K562 (cell line): ENCODE measurements at regions not wholly inside any gene's neighbourhood (a gene's known extent, or its start where the extent isn't known, plus 50 kb on each side); places are given as distances from the start of the nearest gene placed in this dataset.

Experiments used
- BRCA1 ChIP-seq, 2 experiments: fragments of 450-650 bp in 1 of 2; sonication (generic) in 1 of 2; formaldehyde crosslinking in 1 of 2; IDR thresholded peaks; 2 replicates each; pipeline versions ENCODE4 v1.5.0 to v1.6.1; 2017 to 2020; ENCODE audit warnings: mild to moderate bottlenecking in 1 of 2, missing genetic modification reagents in 1 of 2
- MLLT1 ChIP-seq, 2 experiments: fragments of 450-650 bp; IDR thresholded peaks; 2 replicates each; pipeline ENCODE4 v1.6.1; 2016
- SMAD1 ChIP-seq: fragments of 150-350 bp; IDR thresholded peaks from 2 replicates; pipeline ENCODE4 v1.6.1; 2014; ENCODE audit warnings: low read length, low read depth; ENCODE audit not compliant: partially characterized antibody
- SNRNP70 ChIP-seq: fragments of 200-400 bp; formaldehyde crosslinking; optimal IDR thresholded peaks from 2 replicates; pipeline ENCODE3; 2017; ENCODE audit warnings: low read depth, low read length
- TRIM25 ChIP-seq: fragments of 450-650 bp; IDR thresholded peaks from 2 replicates; pipeline ENCODE4 v1.7.0; 2016; ENCODE audit warnings: borderline replicate concordance
- YY1 ChIP-seq, 3 experiments: IDR thresholded peaks; 2 replicates each; pipeline ENCODE4 v1.6.1; 2011; ENCODE audit warnings: low read length in 2 of 3, mild to moderate bottlenecking in 2 of 3, moderate library complexity in 2 of 3, borderline replicate concordance in 1 of 3, control low read depth in 1 of 3, low read depth in 1 of 3; ENCODE audit not compliant: insufficient read depth in 3 of 3, insufficient replicate concordance in 2 of 3, control insufficient read depth in 1 of 3, insufficient read length in 1 of 3; ENCODE audit errors: extremely low read depth in 1 of 3
- ZBTB7A ChIP-seq: IDR thresholded peaks from 2 replicates; pipeline ENCODE4 v1.6.1; 2011; ENCODE audit warnings: low read depth, mild to moderate bottlenecking, low read length, moderate library complexity, borderline replicate concordance; ENCODE audit not compliant: control insufficient read depth
- ZNF232 ChIP-seq: sonication (generic); formaldehyde crosslinking; IDR thresholded peaks from 2 replicates; pipeline ENCODE4 v1.8.0; 2022; ENCODE audit warnings: mild to moderate bottlenecking, missing genetic modification reagents
- TF ChIP-seq, protein P1 (sequence below): fragments of 450-650 bp; IDR thresholded peaks from 2 replicates; pipeline ENCODE4 v1.6.1; 2017; ENCODE audit warnings: antibody characterized with exemption, mild to moderate bottlenecking
- TF ChIP-seq, protein P2 (sequence below): fragments of 250-450 bp; sonication (Bioruptor Pico); IDR thresholded peaks from 2 replicates; pipeline ENCODE4 v1.8.0; 2022; ENCODE audit warnings: inconsistent platforms, mild to moderate bottlenecking, moderate library complexity, borderline replicate concordance

- no peak for TF ChIP-seq MLLT1 (IDR thresholded peaks at IDR 0.05)
- TF ChIP-seq, protein P1, sequence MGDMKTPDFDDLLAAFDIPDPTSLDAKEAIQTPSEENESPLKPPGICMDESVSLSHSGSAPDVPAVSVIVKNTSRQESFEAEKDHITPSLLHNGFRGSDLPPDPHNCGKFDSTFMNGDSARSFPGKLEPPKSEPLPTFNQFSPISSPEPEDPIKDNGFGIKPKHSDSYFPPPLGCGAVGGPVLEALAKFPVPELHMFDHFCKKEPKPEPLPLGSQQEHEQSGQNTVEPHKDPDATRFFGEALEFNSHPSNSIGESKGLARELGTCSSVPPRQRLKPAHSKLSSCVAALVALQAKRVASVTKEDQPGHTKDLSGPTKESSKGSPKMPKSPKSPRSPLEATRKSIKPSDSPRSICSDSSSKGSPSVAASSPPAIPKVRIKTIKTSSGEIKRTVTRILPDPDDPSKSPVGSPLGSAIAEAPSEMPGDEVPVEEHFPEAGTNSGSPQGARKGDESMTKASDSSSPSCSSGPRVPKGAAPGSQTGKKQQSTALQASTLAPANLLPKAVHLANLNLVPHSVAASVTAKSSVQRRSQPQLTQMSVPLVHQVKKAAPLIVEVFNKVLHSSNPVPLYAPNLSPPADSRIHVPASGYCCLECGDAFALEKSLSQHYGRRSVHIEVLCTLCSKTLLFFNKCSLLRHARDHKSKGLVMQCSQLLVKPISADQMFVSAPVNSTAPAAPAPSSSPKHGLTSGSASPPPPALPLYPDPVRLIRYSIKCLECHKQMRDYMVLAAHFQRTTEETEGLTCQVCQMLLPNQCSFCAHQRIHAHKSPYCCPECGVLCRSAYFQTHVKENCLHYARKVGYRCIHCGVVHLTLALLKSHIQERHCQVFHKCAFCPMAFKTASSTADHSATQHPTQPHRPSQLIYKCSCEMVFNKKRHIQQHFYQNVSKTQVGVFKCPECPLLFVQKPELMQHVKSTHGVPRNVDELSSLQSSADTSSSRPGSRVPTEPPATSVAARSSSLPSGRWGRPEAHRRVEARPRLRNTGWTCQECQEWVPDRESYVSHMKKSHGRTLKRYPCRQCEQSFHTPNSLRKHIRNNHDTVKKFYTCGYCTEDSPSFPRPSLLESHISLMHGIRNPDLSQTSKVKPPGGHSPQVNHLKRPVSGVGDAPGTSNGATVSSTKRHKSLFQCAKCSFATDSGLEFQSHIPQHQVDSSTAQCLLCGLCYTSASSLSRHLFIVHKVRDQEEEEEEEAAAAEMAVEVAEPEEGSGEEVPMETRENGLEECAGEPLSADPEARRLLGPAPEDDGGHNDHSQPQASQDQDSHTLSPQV = no peak
- TF ChIP-seq ZNF232 = no peak
- no peak for TF ChIP-seq SMAD1
- no peak for TF ChIP-seq ZBTB7A
- TF ChIP-seq YY1 (IDR thresholded peaks at IDR 0.05; ENCODE audit: borderline replicate concordance in 1 of 3, control insufficient read depth in 1 of 3, extremely low read depth in 1 of 3, insufficient read depth in 3 of 3, insufficient read length in 1 of 3, insufficient replicate concordance in 2 of 3, low read depth in 1 of 3, low read length in 2 of 3) = no peak
- no peak for TF ChIP-seq TRIM25
- no peak for TF ChIP-seq BRCA1 (IDR thresholded peaks at IDR 0.05)
- TF ChIP-seq BRCA1 (CRISPR knock-in tag; IDR thresholded peaks at IDR 0.05) = no peak
- TF ChIP-seq SNRNP70 = no peak
- TF ChIP-seq, protein P2, sequence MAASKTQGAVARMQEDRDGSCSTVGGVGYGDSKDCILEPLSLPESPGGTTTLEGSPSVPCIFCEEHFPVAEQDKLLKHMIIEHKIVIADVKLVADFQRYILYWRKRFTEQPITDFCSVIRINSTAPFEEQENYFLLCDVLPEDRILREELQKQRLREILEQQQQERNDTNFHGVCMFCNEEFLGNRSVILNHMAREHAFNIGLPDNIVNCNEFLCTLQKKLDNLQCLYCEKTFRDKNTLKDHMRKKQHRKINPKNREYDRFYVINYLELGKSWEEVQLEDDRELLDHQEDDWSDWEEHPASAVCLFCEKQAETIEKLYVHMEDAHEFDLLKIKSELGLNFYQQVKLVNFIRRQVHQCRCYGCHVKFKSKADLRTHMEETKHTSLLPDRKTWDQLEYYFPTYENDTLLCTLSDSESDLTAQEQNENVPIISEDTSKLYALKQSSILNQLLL (CRISPR knock-in tag) = no peak
Observed at GRCh38 chr1:67978890-67979516, 71.4 kb downstream of the DIRAS3 start (continued).
